ENCODE measurements at regions not wholly inside any gene's neighbourhood (a gene's known extent, or its start where the extent isn't known, plus 50 kb on each side); places are given as distances from the start of the nearest gene placed in this dataset.
"Not testable (repeated sequence)": the region's sequence is repeated elsewhere in the genome, so short reads cannot be mapped to it uniquely, and the experiment has no call there.

DNA sequence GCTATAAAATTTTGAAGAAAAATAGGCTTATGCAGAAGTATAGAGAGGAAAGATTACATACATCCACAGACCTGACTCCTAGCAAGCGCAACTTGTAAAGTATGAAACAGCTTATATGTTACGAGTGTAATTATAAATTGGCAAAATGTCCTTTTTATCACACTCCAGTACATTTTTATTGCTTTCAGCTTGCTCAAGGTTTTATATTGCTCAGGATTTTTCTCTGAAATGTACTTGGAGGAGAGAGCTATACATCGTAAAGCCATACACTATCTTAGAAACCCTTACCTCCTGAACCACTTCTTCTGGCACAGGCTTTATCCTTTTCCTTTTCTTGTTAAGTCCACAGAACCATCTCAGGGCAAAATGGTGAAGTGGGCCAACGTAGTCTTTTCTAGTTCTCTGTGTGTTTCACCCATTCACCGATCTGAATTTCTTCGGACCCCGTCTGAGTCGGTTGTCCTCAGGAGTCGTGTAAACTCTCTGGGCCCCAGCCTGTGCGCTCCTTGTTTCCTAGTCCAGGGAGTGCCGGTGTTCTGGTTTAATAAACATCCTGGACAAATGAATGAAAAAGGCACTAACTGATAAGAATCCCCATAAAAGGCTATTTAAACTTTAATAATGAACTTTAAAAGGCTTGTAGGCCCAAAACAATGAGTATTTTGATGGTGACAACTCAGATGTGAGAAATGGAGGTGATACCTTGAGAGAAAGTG is 150.2 kb upstream of the SPATA31A3 start:
- H2BK5ac ChIP-seq (ENCODE audit: low read depth, low read length, poor library complexity, severe bottlenecking); H3K4me1 ChIP-seq (ENCODE audit: control insufficient read depth, insufficient read depth, low read length); H2BK120ac ChIP-seq (ENCODE audit: low read depth, low read length); H3K9ac ChIP-seq (ENCODE audit: low read depth, low read length); CTCF ChIA-PET; in situ Hi-C loops (cut with MboI; ENCODE audit: low sequenced_read_pairs); H4K91ac ChIP-seq (ENCODE audit: insufficient read depth, low read depth, low read length); H3K56ac ChIP-seq (ENCODE audit: extremely low read depth, insufficient read depth, low read length); H2AFZ ChIP-seq (replicated peaks; ENCODE audit: low read length, poor library complexity); BruUV-seq (replicated peaks); DNase-seq; H2AK9ac ChIP-seq (replicated peaks; ENCODE audit: low read depth, low read length, poor library complexity); H3K27ac ChIP-seq (ENCODE audit: insufficient read depth, low read length); intact Hi-C loops (cut with micrococcal nuclease); H2AK5ac ChIP-seq (ENCODE audit: low read depth, low read length); POLR2A ChIA-PET (ENCODE audit: unreplicated experiment); dilution Hi-C loops (cut with HindIII; ENCODE audit: low sequenced_read_pairs, unreplicated experiment); H3K23ac ChIP-seq (ENCODE audit: low read depth, low read length); H2BK15ac ChIP-seq (ENCODE audit: low read depth, low read length); H4K8ac ChIP-seq (ENCODE audit: low read depth in 2 of 2, low read length in 2 of 2); H3K36me3 ChIP-seq (ENCODE audit: control insufficient read depth, insufficient read depth, low read length); H4K5ac ChIP-seq (ENCODE audit: low read depth, low read length); ATAC-seq (ENCODE audit: low read depth); H3K4me2 ChIP-seq (ENCODE audit: low read depth, low read length); H3K4ac ChIP-seq (ENCODE audit: low read depth, low read length); H4K20me1 ChIP-seq (ENCODE audit: insufficient read depth, low read length); H3K27me3 ChIP-seq (ENCODE audit: control insufficient read depth, insufficient read depth, low read length); H3K9me1 ChIP-seq (ENCODE audit: insufficient read depth, low read length); H3K18ac ChIP-seq (ENCODE audit: low read depth, low read length); H3K4me3 ChIP-seq (ENCODE audit: insufficient read depth, low read depth, low read length); H3K9me3 ChIP-seq (ENCODE audit: control insufficient read depth, insufficient read depth, low read length); H3K14ac ChIP-seq (replicated peaks; ENCODE audit: low read depth, low read length); H2BK20ac ChIP-seq (ENCODE audit: low read depth, low read length); H3K79me1 ChIP-seq (ENCODE audit: low read depth in 1 of 2, low read length in 2 of 2): not testable (repeated sequence)
- no CpG with 5 or more reads among the region's 11 CpGs for WGBS, 2 experiments (ENCODE audit: extremely low coverage in 2 of 2, insufficient read length in 1 of 2)

DNA sequence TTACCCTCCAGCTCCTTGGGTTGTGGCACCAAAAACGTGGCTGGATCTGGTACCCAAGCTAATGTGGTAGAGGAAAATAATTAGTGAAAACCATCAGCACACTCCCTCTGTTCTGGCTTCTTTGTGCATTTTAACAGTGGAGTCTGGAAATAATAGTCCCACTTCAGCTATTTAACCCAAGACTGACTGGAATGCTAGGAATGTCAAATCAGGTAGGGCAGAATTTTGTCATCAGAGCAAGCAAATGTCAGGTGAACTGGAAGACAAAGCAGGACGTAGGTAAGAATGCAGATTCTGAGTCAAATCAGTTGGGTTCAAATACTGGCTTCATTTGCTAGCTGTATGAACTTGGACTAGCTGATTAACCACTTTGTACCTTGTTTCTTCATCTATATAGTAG is 144.0 kb upstream of the SPATA31A3 start:
- H3K18ac ChIP-seq (ENCODE audit: low read depth, low read length); H2BK5ac ChIP-seq (ENCODE audit: low read depth, low read length, poor library complexity, severe bottlenecking); H3K4me3 ChIP-seq (ENCODE audit: insufficient read depth, low read depth, low read length); H3K9me1 ChIP-seq (ENCODE audit: insufficient read depth, low read length); CTCF ChIA-PET; BruUV-seq (replicated peaks); intact Hi-C loops (cut with micrococcal nuclease); H2BK120ac ChIP-seq (ENCODE audit: low read depth, low read length); H4K5ac ChIP-seq (ENCODE audit: low read depth, low read length); H3K27me3 ChIP-seq (ENCODE audit: control insufficient read depth, insufficient read depth, low read length); H3K9me3 ChIP-seq (ENCODE audit: control insufficient read depth, insufficient read depth, low read length); H3K4ac ChIP-seq (ENCODE audit: low read depth, low read length); H3K56ac ChIP-seq (ENCODE audit: extremely low read depth, insufficient read depth, low read length); H3K9ac ChIP-seq (ENCODE audit: low read depth, low read length); H4K8ac ChIP-seq (ENCODE audit: low read depth in 2 of 2, low read length in 2 of 2); DNase-seq; H2AK9ac ChIP-seq (replicated peaks; ENCODE audit: low read depth, low read length, poor library complexity); H3K4me1 ChIP-seq (ENCODE audit: control insufficient read depth, insufficient read depth, low read length); H2AK5ac ChIP-seq (ENCODE audit: low read depth, low read length); H2AFZ ChIP-seq (replicated peaks; ENCODE audit: low read length, poor library complexity); H2BK15ac ChIP-seq (ENCODE audit: low read depth, low read length); H3K23ac ChIP-seq (ENCODE audit: low read depth, low read length); H2BK20ac ChIP-seq (ENCODE audit: low read depth, low read length); in situ Hi-C loops (cut with MboI; ENCODE audit: low sequenced_read_pairs); POLR2A ChIA-PET (ENCODE audit: unreplicated experiment); H4K20me1 ChIP-seq (ENCODE audit: insufficient read depth, low read length); ATAC-seq (ENCODE audit: low read depth); H3K4me2 ChIP-seq (ENCODE audit: low read depth, low read length); H3K79me1 ChIP-seq (ENCODE audit: low read depth in 1 of 2, low read length in 2 of 2); H4K91ac ChIP-seq (ENCODE audit: insufficient read depth, low read depth, low read length); H3K36me3 ChIP-seq (ENCODE audit: control insufficient read depth, insufficient read depth, low read length); dilution Hi-C loops (cut with HindIII; ENCODE audit: low sequenced_read_pairs, unreplicated experiment); H3K27ac ChIP-seq (ENCODE audit: insufficient read depth, low read length); H3K14ac ChIP-seq (replicated peaks; ENCODE audit: low read depth, low read length): not testable (repeated sequence)
- no CpG with 5 or more reads among the region's 2 CpGs for WGBS, 2 experiments (ENCODE audit: extremely low coverage in 2 of 2, insufficient read length in 1 of 2)
